ENCODE measurements at regions not wholly inside any gene's neighbourhood (a gene's known extent, or its start where the extent isn't known, plus 50 kb on each side); places are given as distances from the start of the nearest gene placed in this dataset.

DNA sequence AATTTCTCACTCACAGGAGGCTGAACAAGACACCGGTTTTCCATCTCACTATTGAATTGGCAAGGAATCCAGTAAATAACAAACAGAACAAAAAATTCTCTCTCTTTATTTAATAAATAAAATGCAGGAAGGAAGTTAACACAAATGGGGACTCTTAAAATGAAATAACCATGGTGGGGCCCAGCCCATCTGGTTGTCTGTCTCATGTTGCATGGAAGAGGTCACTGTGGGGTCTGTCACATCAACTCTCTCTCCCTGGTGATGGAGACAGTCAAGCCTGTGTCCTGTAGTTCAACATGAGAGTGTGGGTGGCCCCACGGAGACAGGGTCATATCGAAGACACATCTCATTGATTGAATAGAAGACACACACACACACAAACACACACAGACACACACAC, 297.7 kb downstream of the IRX2 start:
- TF ChIP-seq, protein P1, sequence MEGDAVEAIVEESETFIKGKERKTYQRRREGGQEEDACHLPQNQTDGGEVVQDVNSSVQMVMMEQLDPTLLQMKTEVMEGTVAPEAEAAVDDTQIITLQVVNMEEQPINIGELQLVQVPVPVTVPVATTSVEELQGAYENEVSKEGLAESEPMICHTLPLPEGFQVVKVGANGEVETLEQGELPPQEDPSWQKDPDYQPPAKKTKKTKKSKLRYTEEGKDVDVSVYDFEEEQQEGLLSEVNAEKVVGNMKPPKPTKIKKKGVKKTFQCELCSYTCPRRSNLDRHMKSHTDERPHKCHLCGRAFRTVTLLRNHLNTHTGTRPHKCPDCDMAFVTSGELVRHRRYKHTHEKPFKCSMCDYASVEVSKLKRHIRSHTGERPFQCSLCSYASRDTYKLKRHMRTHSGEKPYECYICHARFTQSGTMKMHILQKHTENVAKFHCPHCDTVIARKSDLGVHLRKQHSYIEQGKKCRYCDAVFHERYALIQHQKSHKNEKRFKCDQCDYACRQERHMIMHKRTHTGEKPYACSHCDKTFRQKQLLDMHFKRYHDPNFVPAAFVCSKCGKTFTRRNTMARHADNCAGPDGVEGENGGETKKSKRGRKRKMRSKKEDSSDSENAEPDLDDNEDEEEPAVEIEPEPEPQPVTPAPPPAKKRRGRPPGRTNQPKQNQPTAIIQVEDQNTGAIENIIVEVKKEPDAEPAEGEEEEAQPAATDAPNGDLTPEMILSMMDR (IDR thresholded peaks at IDR 0.05; ENCODE audit: borderline replicate concordance, extremely low read depth, low read length, poor library complexity, severe bottlenecking) = no peak
- no peak for TF ChIP-seq EZH2 (IDR thresholded peaks at IDR 0.05; ENCODE audit: borderline replicate concordance, low read depth, low read length, severe bottlenecking)

All from DND-41 (cell line).